Left kidney (tissue), 1 donor: ENCODE measurements at regions not wholly inside any gene's neighbourhood (a gene's known extent, or its start where the extent isn't known, plus 50 kb on each side); places are given as distances from the start of the nearest gene placed in this dataset.
A peak's percentile ranks its signal among the peaks of the same experiment; 100 is the strongest.
"Not testable (repeated sequence)": the region's sequence is repeated elsewhere in the genome, so short reads cannot be mapped to it uniquely, and the experiment has no call there.

ENCODE experiments used
- DNase-seq: peaks from one replicate; pipeline ENCODE4 v3.0.0-alpha.2; 2013

DNA sequence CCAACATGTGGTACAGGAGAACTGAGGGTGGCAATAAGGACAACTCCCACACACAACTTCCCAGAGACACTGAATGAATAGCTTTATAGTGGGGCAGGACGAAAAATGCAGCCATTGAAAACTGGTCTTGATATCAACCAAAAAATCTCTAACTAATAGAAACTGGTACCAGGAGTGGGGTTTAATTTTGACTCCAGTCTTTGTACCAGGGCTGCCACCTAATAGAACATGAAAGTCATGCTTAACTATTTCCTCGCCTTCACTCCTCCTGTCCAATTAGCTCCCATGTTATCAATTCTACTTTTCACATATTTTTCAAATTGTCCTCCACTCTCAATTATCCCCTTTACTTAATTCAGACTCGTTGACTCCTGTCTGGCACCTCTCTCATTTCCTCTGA lies 192.0 kb upstream of the ERCC4 start:
- DNase-seq: no peak

DNA sequence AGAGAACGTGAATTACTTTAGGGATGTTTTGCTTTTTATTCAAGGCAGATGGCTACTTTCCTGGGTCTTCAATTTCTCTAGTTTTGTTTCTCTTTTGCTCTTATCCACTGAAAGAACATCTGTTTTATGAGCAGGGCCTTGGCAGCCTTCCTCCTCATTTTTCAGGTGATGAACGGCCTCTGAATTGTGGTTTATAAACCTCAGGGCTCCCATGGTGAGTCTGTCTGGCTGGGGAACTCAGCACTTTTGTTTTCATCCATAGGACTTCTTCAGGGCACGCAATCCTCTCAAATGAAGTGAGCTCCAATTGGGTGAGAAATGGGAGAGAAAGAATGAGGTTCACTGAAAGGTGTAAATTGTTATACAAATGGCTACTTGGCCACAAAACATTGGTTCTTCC lies 186.4 kb upstream of the ERCC4 start:
- DNase-seq: no peak

DNA sequence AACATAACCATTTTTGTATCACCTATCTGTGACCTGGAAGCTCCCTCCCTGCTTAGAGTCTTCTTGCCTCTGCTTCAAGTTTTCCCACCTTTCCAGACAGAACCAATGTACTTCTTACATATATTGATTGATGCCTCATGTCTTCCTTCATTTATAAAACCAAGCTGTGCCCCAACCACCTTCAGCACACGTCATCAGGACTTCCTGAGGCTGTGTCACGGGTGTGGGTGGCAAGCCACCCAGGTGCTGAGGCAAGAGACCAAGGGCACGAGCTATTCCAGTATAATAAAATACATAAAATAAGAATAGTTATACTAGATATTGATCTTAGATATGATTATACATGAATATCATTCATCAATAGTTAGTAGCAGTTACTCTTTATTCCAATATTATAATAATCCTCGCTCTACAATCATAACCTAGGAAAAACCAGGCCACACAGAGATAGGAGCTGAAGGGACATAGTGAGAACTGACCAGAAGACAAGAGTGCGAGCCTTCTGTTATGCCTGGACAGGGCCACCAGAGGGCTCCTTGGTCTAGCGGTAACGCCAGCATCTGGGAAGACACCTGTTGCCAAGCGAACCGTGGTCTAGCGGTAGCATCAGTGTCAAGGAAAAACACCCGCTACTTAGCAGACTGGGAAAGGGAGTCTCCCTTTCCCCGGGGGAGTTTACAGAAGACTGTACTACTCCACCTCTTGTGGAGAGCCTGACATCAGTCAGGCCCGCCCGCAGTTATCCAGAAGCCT lies 180.2 kb upstream of the ERCC4 start:
- DNase-seq: not testable (repeated sequence)

DNA sequence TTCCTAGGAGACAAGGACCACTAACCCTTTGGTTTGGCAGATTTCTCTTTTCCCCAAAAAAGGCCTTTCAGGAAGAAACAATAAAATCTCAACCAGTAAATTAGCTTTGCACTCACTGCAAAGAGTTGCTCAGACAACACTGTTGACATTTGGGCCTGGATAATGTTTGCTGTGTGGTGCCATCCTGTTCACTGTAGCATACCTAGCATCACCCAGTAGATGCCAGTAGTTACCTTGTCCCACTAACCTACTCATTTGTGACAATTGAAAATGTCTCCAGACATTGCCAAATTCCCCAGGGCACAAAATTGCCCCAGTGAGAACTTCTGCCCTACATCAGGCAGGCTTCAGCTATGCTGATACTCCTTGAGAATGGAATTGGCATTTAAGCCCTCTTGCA lies 177.0 kb upstream of the ERCC4 start:
- no peak for DNase-seq

DNA sequence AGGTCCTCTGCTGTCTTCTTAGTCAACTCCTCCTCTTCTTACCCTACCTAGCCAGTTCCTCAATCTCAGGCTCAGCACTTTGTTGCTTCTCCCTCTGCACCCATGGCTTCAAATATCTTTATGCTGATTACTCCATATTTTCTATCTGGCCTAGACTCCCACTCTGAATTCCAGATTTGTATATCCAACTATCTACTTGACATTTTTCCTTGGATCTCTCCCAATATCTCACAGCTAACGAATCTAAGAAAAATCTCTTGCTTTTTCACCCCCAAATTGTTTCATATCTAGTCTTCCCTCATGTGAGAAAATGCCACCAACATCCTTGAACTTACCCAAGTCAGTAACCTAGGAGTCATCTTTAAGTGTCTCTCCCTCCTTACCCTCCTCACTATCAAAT lies 176.4 kb upstream of the ERCC4 start:
- no peak for DNase-seq

DNA sequence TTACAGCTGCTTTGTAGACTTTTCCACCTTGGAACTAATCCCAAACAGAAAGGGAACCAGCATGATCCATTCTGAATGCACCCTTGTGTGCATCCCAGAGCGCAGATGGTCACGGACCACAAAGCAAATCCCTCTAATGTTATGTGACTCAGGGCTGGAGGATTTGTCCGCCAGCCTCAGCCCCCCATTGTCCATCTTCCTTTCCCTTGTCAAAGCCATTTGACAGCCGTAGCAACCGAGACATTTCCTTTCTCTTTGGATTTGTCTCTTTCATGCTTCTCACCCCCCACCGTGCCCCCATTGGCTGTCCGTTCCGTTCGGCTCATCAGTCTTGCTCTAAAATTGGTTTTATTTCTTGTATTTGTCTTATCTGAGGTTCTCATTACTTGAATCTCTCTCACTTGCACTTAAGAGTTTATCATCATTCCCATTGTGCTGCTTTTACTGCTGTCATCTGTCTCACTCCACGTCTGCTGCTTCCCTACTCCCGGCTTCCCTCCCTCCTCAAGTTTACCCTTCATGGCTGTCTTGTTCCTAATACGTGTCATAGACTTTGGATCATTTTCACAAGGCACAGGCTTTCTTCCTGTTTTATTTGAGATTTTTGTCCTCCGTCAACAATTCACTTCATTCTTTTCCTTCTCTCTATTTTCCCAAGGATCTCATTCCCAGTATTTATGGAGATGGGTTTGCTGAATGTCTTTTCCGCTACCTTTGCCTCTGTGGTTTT lies 163.4 kb upstream of the ERCC4 start:
- no peak for DNase-seq

DNA sequence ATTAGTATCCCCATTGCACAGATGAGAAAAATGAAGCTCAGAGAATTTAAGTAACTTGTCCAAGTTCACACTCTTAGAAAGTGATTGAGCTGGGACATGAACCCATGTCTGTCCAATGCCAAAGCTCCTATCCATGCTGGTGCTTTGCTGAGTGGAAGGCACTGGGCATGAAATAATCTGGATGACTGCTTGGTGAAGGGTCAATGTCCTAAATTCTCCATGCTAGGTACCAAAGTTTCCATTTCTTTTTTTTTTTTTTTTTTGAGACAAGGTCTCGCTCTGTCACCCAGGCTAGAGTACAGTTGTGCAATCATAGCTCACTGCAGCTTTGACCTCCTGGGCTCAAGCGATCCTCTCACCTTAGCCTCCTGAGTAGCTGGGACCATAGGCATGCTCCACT lies 153.6 kb upstream of the ERCC4 start:
- no peak for DNase-seq

DNA sequence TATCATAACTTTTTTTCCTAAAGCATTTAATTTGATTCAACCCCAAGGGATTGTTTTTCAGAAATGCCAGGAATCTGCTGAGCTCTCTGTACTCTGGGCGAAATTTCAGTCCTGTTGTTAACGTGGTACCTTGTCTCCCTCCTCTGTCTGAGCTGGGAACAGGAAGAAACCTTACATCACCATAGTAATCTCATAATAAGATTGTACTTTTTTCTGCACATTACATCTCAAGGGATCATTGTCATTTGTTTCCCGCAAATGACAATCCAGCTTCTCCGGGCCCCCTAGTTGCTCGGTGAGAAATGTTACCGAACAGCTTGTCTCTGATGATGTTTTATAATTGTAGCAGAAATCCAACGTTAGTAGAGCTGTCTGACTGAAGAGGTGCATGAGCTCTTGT lies 152.7 kb upstream of the ERCC4 start:
- peak; percentile 30 for DNase-seq

DNA sequence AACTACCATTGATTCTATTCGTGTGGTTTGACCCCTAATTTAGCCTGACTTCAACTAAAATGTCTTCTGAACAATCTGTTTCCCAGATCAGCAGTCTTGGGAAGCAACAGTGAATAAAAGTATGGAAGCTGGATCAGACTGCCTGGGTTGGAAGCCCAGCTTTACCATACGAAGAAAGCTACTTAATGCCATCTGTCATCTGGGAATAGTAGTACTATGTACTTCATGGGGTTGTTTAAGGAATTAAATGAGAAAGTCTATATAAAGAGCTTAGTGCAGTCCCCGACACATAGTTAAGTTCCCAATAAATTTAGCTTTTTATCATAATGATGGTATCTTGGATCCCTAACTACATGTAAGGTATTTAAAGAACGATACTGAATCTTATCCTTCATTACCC lies 151.5 kb upstream of the ERCC4 start:
- no peak for DNase-seq

DNA sequence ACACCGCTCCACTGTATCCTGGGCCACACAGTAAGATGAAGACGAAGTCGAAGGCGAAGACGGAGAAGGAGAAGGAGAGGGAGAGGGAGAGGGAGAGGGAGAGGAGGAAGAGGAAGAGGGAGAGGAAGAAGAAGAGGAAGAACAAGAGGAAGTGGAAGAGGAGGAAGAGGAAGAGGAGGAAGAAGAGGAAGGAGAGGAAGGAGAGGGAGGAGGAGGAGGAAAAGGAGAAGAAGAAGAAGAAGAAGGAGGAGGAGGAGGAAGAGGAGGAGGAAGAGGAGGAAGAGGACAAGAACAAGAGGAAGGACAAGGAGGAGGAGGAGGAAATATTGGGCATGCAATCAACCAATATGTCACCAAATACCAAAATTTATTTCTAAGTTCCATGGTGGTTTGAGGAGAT lies 149.5 kb upstream of the ERCC4 start:
- no peak for DNase-seq

DNA sequence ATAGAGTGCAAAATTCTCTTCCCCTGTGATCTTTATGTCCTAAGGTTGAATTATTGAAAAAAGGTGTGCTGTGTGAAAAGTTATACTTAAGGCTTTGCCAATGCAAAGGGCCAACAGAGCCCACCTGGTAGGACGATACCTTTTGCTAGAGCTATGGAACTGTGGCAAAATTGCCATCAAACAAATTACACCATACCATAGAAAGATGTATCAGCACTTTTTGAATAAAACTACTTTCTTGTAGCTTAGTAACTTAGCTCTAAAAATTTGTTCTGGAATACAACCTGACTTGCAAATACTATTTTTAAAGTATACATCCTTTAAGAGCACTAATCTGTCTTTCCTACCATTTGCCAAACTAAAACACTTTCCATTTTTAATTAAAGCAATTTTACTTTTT lies 147.2 kb upstream of the ERCC4 start:
- DNase-seq: no peak

DNA sequence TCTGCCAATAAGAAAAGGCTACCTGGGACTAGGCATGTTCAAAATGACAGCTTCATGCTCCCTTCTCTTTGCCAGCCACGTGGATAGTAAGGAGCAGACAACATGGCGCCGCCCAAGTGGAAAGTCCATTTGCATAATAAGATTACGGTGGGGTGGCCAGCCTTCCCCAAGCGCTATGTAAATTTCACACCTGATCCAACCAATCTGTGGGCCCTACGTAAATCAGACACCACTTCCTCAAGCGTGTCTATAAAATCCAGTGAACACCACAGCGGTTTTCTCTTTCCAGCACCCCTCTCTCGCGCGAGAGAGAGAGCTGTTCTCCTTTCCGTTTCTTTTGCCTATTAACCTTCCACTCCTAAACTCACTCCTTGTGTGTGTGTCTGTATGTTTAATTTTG lies 140.3 kb upstream of the ERCC4 start:
- DNase-seq: no peak

DNA sequence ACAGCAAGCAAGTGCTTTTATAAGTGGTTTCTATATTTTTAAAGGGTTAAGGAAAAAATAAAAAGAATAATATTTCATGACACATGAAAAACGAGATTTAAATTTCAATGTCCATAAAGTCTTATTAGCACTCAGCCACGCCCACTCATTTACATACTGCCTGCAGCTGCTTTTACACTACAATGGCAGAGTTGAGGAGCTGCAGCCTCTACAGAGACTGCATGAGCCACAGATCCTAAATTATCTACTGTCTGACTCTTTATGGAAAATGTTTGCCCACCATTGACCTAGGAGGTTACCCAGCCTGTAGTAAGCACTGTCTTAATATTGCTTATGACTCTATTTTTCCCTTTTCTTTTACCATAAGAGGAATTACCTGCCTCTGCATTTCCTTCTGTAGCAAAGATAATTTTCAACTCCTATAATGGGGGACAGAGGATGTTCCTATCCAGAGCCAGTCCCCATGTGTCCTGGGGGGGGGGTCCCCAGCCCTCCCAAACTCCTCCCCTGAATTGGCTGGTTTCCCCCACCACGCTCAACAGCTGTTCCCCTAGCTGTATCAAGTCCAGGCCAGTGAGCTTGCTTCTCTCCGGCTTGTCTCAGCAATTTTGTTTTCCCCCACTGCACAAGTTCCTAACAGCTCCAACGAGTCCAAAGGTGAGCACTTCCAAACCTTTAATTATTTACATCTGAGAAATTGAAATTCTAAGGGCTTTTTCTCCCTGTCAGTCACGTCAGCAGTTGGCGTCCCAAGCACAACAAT lies 139.4 kb upstream of the ERCC4 start:
- no peak for DNase-seq

DNA sequence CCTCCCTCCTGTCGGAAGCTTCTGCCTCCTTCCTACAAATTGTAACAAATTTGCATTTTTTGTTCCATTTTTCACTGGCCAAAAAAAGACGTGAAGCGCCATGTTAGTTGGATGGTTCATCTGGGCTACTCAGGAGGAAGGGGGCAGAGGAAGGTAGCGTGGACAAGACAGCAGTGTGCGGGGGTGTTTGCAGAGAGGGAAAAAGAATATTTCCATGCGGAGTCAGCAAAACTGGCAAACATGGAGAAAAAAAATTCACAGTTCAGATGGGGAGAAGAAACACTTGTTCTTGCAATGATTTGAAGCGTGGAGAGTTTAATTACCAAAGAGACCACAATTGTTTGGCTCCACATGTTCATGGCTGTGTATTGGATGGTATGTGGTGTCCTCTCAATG lies 138.8 kb upstream of the ERCC4 start:
- DNase-seq: no peak

DNA sequence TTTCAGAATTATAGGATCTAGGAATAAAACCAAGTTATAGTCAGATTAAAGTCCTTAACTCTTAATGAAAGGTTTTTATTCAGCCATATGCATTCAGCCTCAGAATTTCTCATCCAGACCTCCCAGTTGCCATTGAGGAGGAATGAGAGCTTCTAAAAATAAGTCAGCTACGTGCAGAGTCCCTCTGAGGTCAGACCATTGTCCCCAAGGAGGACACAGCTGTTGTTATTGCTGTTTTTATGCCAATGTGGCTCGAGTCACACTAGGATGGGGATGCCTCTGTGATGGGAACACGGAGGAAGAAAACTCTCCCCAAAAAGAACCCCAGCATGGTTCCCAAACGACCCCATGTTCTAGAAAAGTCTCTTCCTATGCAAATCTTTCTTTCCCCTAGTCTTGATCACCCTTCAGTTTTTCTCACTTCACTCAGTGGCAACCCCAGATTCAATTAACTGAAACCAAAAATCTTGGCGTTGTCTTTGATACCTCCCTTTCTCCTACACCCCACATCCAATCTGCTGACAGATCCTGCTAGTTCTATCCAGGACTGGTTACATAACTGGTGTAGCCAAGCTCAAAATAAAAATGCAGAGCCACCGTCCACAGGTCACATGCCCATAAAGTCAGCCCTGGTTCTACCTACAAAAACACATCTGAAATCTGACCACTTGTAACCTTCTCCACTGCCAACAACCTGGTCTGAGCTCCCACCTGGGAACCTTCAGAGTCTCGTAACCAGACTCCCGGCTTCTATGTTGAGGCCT lies 138.2 kb upstream of the ERCC4 start:
- DNase-seq: no peak

DNA sequence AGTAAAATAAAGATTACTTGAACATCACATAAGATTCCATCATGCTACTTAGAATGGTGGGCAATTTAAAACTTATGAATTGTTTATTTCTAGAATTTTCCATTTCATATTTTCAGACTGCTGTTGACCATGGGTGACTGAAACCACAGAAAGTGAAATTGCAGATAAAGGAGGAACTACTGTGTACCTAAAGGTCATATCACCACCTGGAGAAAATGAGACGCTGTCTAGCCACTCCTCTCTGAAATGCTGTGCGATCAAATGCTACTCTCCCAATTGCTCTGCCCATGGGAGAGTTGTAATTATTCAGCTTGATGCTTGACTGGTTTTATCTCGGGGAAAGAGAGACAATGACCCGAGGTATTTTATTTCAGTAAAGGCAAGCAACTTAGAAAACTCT lies 128.9 kb upstream of the ERCC4 start:
- no peak for DNase-seq

DNA sequence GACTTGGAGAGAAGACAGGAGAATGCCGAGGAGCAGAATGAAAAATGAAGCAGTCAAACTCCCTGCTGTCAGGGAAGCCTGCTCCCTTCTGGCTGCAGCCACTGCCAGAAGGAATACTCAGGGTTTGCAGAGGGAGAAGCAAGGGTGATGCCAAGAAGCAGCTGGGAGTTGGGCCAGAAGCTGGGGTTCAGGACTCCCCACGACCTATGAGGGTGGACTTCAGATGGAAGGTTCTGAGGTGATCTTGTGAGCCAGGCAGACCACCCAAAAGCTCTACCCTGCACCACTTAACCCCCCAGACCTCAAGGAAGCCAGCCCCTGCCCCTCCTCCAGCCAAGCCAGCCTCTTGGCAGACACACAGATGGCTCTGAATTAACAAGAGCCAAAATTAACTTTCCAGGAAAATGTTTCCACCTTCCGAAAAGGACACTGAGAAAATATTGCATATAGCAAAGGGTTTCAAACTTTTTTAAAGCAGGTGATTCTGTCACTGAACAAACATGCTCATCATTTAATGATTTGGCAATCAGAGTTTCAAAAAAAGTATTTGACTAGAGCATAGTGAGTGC lies 126.0 kb upstream of the ERCC4 start:
- no peak for DNase-seq

DNA sequence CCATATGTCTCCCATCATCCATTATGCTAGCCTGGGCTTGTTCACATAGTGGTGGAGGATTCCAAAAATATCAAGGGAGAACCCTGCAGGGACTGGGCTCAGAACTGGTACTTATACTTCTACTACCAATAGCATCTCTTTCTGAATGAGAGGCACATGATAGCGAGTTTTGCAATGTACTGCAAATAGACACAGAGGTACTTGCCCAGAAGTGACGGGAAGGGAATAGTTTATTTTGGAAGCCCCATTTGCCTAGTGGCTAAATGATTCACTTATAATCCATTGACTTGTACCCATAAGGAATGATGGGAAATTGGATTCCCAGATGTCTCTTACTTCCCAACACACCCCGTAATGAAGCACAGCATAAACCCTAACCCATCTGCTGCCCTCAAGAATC lies 124.8 kb upstream of the ERCC4 start:
- no peak for DNase-seq

DNA sequence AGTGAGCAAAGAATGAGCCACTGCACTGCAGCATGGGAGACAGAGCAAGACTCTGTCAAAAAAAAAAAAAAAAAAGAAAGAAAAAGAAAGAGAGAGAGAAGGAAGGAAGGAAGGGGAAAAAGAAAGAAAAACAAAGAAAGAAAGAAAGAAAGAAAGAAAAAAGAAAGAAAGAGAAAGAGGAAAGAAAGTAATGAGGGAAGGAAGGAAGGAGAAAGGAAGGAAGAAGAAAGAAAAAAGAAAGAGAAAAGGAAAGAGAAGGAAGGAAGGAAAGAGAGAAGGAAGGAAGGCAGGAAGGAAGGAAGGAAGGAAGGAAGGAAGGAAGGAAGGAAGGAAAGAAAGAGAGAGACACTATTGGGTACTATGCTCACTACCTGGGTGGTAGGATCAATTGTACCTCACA lies 122.2 kb upstream of the ERCC4 start:
- no peak for DNase-seq

DNA sequence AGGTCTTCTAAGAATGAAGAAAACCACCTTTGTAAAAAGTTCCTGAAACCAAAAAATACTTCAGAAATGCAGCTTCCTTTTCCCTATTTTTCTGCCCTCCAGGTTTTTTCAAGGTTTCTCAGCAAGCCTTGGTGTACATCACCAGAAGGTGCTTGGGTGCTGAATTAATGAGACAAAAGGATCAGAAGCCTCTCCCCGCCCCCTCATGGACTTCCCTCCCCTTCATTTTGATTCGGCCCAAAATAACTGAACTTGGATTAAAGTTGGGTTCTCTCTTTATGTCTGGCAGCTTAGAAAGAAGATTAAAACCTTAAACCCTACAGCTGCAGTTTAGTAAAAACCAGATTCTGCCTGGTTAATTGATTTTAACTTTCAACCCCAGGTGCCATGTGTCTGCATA lies 121.7 kb upstream of the ERCC4 start:
- DNase-seq: no peak

DNA sequence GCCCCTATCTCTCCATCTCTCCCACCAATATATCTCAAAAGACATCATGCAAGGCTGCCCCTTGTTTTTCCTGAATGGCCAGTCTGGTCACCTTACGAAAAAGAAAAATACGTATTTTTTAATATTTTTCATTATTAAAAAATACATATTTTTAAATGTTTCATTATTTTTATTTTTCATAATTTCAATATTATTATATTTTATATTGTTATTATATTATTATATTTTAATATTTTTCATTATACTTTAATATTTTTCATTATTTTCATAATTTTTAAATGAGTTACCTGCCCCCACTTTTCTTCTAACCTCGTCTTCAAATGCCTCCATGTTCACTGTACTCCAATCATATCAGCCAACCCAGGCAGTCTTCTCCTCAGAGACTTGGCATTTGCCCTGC lies 116.0 kb upstream of the ERCC4 start:
- DNase-seq: no peak

DNA sequence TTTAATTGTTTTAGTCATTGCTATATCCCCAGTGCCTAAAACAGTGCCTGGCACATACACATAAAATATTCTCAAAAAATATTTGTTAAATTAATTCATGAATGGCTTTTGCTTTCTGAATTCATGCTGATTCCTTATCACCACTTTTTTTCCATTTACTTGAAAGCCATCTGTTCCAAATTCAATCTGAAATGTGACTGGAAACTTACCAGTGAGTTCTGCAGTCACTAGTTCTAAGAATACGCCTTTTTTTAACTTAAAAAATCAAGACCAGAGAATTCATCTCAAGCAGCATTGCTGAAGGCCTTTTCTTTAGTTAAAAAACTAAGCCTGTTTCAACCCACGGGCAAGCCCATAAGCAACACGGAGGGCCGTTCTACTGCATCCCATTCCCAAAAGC lies 114.0 kb upstream of the ERCC4 start:
- DNase-seq: no peak
